ENCODE measurements at regions not wholly inside any gene's neighbourhood (a gene's known extent, or its start where the extent isn't known, plus 50 kb on each side); places are given as distances from the start of the nearest gene placed in this dataset.
"Not testable (repeated sequence)": the region's sequence is repeated elsewhere in the genome, so short reads cannot be mapped to it uniquely, and the experiment has no call there.

GRCh38 chr22:12541412-12542170 lies 2986.4 kb upstream of the OR11H1 start:
- not testable (repeated sequence) for DNase-seq

GRCh38 chr22:12553366-12553765 lies 2974.6 kb upstream of the OR11H1 start:
- not testable (repeated sequence) for DNase-seq

GRCh38 chr22:12554648-12555192 lies 2973.3 kb upstream of the OR11H1 start:
- DNase-seq: not testable (repeated sequence)

- DNase-seq: not testable (repeated sequence)
Observed at GRCh38 chr22:12571500-12571899, 2956.5 kb upstream of the OR11H1 start.

GRCh38 chr22:12579655-12580054 lies 2948.3 kb upstream of the OR11H1 start:
- DNase-seq: not testable (repeated sequence)

DNA sequence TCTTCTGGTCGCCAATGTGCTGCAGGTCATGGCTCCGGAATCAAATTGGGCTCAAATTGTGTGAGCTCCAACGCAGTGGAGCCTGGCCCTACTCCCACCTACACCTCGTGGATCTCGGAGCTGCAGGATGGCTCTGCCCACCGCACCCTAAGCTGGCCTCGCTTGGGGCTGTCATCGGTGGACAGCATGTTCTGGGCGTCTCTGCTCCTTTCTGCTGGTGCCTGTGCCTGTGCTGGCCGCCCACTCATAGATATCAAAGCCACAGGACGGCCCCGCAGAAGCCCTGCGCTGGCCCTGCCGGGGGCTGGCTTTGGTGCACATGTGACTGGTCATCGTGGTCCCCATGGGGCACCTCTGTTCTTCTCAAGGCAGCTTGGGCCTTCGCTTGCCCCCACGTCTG lies 2943.5 kb upstream of the OR11H1 start:
- not testable (repeated sequence) for DNase-seq

- not testable (repeated sequence) for DNase-seq
Observed at GRCh38 chr22:12584874-12585273, 2943.1 kb upstream of the OR11H1 start.

DNA sequence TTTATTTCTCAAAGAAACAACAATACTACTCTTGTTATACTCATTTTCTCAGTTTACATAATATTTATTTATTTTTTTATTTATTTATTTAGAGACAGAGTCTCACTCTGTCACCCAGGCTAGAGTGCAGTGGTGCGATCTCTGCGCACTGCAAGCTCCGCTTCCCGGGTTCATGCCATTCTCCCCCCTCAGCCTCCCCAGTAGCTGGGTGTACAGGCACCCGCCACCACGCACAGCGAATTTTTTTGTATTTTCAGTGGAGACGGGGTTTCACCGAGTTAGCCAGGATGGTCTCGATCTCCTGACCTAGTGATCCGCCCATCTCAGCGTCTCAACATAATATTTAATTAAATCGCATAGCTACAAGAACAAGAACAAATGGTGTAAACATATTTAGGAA lies 2932.3 kb upstream of the OR11H1 start:
- DNase-seq: not testable (repeated sequence)

DNA sequence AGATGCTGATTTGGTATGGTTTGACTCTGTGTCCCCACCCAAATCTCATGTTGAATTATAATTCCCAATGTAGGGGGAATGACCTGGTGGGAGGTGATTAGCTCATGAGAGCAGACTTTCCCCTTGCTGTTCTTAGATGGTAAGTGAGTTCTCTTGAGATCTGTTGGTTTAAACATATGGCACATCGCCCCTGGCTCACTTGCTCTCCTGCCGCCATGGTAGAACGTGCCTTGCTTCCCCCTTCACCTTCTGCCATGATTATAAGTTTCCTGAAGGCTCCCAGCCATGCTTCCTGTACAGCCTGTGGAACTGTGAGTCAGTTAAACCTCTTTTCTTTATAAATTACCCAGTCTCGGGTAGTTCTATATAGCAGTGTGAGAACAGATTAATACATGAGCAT lies 2930.2 kb upstream of the OR11H1 start:
- not testable (repeated sequence) for DNase-seq

- not testable (repeated sequence) for DNase-seq
Observed at GRCh38 chr22:12601510-12601869, 2926.5 kb upstream of the OR11H1 start.

DNA sequence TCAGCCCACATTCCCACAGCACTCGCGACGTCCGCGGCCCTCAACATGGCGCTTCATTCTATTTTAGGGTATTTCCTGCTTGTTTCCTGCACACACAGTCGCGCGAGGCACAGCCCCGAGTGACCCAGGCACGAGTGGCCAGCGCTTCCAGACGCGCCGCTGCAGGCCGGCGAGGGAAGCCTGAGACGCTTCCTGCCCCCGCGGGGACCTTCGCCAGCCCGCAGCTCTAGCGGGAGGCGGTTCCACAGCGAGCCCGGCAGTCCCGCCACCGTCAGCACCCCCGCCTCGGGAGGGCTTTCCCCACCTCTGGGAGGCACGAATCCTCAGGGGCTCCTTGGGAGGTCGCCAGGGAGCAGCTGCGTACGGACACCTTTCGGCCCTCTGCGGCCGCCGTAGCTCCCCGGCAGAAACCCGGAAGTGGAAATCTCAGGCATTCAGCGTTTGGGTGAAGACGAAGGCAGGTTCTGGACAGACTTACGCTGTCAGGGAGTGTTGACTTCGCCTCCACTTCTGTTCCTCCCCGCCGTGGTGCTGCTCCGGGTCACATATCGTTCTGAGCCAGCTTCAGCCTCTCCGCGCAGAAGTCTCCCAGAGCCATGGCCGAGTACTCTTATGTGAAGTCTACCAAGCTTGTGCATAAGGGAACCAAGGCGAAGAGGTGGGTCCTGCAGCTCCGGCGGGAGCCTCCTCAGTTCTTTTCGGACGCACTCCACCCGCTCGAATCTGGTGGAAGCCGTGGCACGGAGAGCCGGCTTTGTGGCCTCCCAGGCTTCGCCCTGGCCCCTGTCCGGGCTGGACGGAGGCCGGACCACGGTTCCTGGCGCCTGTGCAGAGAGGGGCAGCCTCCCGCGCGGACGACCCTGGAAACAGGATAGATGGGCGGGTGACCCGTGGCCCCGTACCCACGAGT lies 2925.9 kb upstream of the OR11H1 start:
- DNase-seq: no peak

- DNase-seq: not testable (repeated sequence)
Observed at GRCh38 chr22:12603399-12603798, 2924.6 kb upstream of the OR11H1 start.

DNA sequence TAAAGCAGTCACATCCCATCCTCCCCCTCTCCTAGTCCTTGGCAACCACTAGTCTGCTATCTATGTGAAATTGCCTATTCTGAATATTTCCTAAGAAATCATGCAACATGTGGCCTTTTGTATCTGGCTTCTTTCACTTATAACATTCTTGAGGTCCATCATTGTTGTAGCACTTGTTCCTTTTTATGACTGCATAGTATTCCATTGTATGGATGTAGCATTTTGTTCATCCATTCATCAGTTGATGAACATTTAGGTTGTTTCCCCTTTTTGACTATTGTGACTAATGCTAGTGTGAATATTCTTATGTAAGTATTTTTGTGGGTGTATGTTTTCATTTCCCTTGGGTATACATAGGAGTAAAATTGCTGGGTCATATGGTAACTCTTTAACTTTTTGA lies 2924.2 kb upstream of the OR11H1 start:
- peak in 1 of 3 donors; percentile 31 for DNase-seq

- DNase-seq: not testable (repeated sequence)
Observed at GRCh38 chr22:12608454-12608853, 2919.5 kb upstream of the OR11H1 start.

DNA sequence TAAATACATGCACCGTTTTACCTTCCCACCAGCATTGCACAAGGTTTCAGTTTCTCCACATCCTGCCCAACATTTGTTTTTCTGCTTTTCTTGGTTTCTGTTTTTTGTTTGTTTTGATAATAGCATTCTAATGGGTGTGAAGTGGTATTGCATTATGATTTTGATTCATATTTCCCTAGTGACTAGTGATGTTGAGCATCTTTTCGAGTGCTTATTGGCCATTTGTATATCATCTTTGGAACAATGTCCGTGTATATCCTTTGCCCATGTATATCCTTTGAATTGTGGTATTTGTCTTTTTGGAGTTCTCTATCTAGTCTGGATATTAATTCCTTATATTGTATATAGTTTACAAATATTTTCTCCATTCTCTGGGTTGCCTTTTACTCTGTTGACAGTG lies 2914.8 kb upstream of the OR11H1 start:
- DNase-seq: no peak

GRCh38 chr22:12613907-12614306 lies 2914.1 kb upstream of the OR11H1 start:
- not testable (repeated sequence) for DNase-seq

- not testable (repeated sequence) for DNase-seq
Observed at GRCh38 chr22:12626894-12627293, 2901.1 kb upstream of the OR11H1 start.

GRCh38 chr22:12629815-12630214 lies 2898.2 kb upstream of the OR11H1 start:
- not testable (repeated sequence) for DNase-seq

DNA sequence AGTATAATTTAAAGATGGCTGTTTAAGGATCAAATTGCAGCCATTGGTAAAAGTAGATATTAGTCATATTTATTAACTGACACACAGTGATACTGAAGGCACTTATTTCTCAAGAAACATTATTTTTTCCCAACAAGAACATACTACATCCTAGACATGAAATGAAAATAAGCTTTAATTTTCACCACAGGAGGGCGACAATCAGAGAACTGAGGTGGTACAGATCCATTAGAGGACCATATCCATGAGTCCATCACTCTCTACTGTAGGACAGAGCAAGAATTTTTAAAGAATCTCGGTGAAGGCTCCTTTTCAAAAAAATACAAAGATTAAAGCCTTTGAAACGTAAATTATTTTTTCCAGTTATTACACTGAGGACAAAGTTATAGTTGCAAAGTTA lies 2897.0 kb upstream of the OR11H1 start:
- not testable (repeated sequence) for DNase-seq

- DNase-seq: not testable (repeated sequence)
Observed at GRCh38 chr22:12637566-12638166, 2890.3 kb upstream of the OR11H1 start.

GRCh38 chr22:12638319-12638718 lies 2889.7 kb upstream of the OR11H1 start:
- not testable (repeated sequence) for DNase-seq
